H1 (cell line): ENCODE measurements at regions not wholly inside any gene's neighbourhood (a gene's known extent, or its start where the extent isn't known, plus 50 kb on each side); places are given as distances from the start of the nearest gene placed in this dataset.
A peak's percentile ranks its signal among the peaks of the same experiment; 100 is the strongest.

Source experiments
- CTCF ChIA-PET: fragments of 300-600 bp; sonication (Branson Sonifier 250); formaldehyde crosslinking; loops from one replicate; lab custom pipeline; 2021; ENCODE audit not compliant: partially characterized antibody; lab: Charles Lee
- POLR2A ChIA-PET: fragments of 300-600 bp; sonication (Branson Sonifier 250); formaldehyde crosslinking; loops from one replicate; lab custom pipeline; 2021; ENCODE audit warnings: inconsistent platforms; ENCODE audit not compliant: partially characterized antibody; lab: Charles Lee
- DNase-seq, 2 experiments: peaks; one replicate each; pipeline versions ENCODE4 v3.0.0 to v3.0.0-alpha.2; 2010 to 2022; ENCODE audit warnings: low spot score in 2 of 2, low read depth in 1 of 2, mixed read lengths in 1 of 2
- FAIRE-seq: peaks from 2 replicates; lab custom pipeline; 2011; peaks lifted over from hg19 to GRCh38; lab: Jason Lieb, UNC
- H2AFZ ChIP-seq: 2 replicates; pipeline ENCODE4 v1.8.1; 2012; ENCODE audit warnings: low read length, inconsistent platforms
- H2AK5ac ChIP-seq: 2 replicates; pipeline ENCODE4 v1.6.1; 2013; ENCODE audit warnings: low read depth, low read length
- H2BK120ac ChIP-seq: replicated peaks from 2 replicates; pipeline ENCODE3; 2013; ENCODE audit warnings: low read depth, low read length, inconsistent platforms
- H2BK12ac ChIP-seq: 2 replicates; pipeline ENCODE4 v1.6.1; 2013; ENCODE audit warnings: low read depth, low read length
- H2BK15ac ChIP-seq: 2 replicates; pipeline ENCODE4 v1.6.1; 2013; ENCODE audit warnings: low read length
- H2BK20ac ChIP-seq: 2 replicates; pipeline ENCODE4 v1.6.1; 2013; ENCODE audit warnings: low read length
- H2BK5ac ChIP-seq: 2 replicates; pipeline ENCODE4 v1.6.1; 2013; ENCODE audit warnings: low read depth, low read length
- H3K14ac ChIP-seq: 2 replicates; pipeline ENCODE4 v1.6.1; 2013; ENCODE audit warnings: inconsistent platforms; ENCODE audit not compliant: insufficient read length
- H3K18ac ChIP-seq: 2 replicates; pipeline ENCODE4 v1.6.1; 2013; ENCODE audit warnings: low read length; ENCODE audit errors: extremely low read depth
- H3K23ac ChIP-seq: 2 replicates; pipeline ENCODE4 v1.6.1; 2013; ENCODE audit warnings: inconsistent platforms; ENCODE audit not compliant: insufficient read length
- H3K23me2 ChIP-seq: 2 replicates; pipeline ENCODE4 v1.6.1; 2013; ENCODE audit warnings: low read depth, low read length
- H3K27ac ChIP-seq: 2 replicates; pipeline ENCODE4 v1.6.1; 2011; ENCODE audit warnings: low read depth, low read length, inconsistent platforms
- H3K27me3 ChIP-seq, 4 experiments: replicated peaks in 1 of 4; 1 replicate in 1 of 4; 2 replicates in 3 of 4; pipeline versions ENCODE4 v1.6.1 to v1.8.1; 2011 to 2013; ENCODE audit warnings: low read length in 3 of 4, mild to moderate bottlenecking in 3 of 4, inconsistent platforms in 2 of 4, mixed read lengths in 2 of 4, moderate library complexity in 1 of 4; ENCODE audit not compliant: control insufficient read depth in 3 of 4, insufficient read depth in 3 of 4; ENCODE audit errors: extremely low read depth in 1 of 4
- H3K36me3 ChIP-seq, 4 experiments: 2 replicates each; pipeline versions ENCODE4 v1.6.1 to v1.8.1; 2011 to 2013; ENCODE audit warnings: mild to moderate bottlenecking in 4 of 4, low read length in 3 of 4, moderate library complexity in 2 of 4, control low read depth in 1 of 4, inconsistent platforms in 1 of 4; ENCODE audit not compliant: insufficient read depth in 4 of 4, control insufficient read depth in 2 of 4
- H3K4ac ChIP-seq: replicated peaks from 2 replicates; pipeline ENCODE3; 2013; ENCODE audit warnings: low read length, low read depth, mixed read lengths, inconsistent platforms; ENCODE audit not compliant: insufficient read length
- H3K4me1 ChIP-seq, 4 experiments: replicated peaks in 1 of 4; 1 replicate in 1 of 4; 2 replicates in 3 of 4; pipeline versions ENCODE4 v1.6.1 to v1.8.1; 2011 to 2013; ENCODE audit warnings: low read length in 3 of 4, inconsistent platforms in 2 of 4, mixed read lengths in 1 of 4; ENCODE audit not compliant: insufficient read depth in 4 of 4, control insufficient read depth in 3 of 4
- H3K4me2 ChIP-seq, 2 experiments: 2 replicates each; pipeline versions ENCODE4 v1.6.1 to v1.8.1; 2011 to 2013; ENCODE audit warnings: low read depth in 2 of 2, low read length in 2 of 2, control low read depth in 1 of 2, inconsistent platforms in 1 of 2, mild to moderate bottlenecking in 1 of 2; ENCODE audit not compliant: insufficient read depth in 1 of 2
- H3K4me3 ChIP-seq, 4 experiments: fragments of 200-600, 300-600 bp in 1 of 4; sonication (generic), shearing (Covaris generic), sonication (Bioruptor Twin) in 1 of 4; 2 replicates each; pipeline versions ENCODE4 v1.5.1 to v1.8.1; 2011 to 2016; ENCODE audit warnings: low read length in 4 of 4, low read depth in 3 of 4, control low read depth in 2 of 4, inconsistent platforms in 2 of 4, mild to moderate bottlenecking in 2 of 4, mixed read lengths in 1 of 4, moderate library complexity in 1 of 4; ENCODE audit not compliant: insufficient read depth in 2 of 4; ENCODE audit errors: extremely low read depth in 1 of 4
- H3K56ac ChIP-seq: replicated peaks from 2 replicates; pipeline ENCODE3; 2013; ENCODE audit warnings: low read depth, mild to moderate bottlenecking, mixed read lengths, low read length, inconsistent platforms; ENCODE audit not compliant: insufficient read length
- H3K79me1 ChIP-seq: 2 replicates; pipeline ENCODE4 v1.6.1; 2013; ENCODE audit warnings: low read depth, low read length, control low read depth
- H3K79me2 ChIP-seq, 2 experiments: 2 replicates each; pipeline versions ENCODE4 v1.6.1 to v1.8.1; 2012 to 2013; ENCODE audit warnings: low read length in 2 of 2, mild to moderate bottlenecking in 2 of 2, inconsistent platforms in 1 of 2; ENCODE audit not compliant: insufficient read depth in 2 of 2, control insufficient read depth in 1 of 2
- H3K9ac ChIP-seq, 4 experiments: replicated peaks in 1 of 4; 1 replicate in 1 of 4; 2 replicates in 3 of 4; pipeline versions ENCODE4 v1.6.1 to v1.8.1; 2011 to 2013; ENCODE audit warnings: low read depth in 3 of 4, low read length in 3 of 4, control low read depth in 2 of 4, mild to moderate bottlenecking in 2 of 4, moderate library complexity in 2 of 4, inconsistent platforms in 1 of 4; ENCODE audit errors: extremely low read depth in 1 of 4
- H3K9me3 ChIP-seq, 2 experiments: 2 replicates each; pipeline versions ENCODE4 v1.6.1 to v1.8.1; 2012 to 2013; ENCODE audit warnings: mild to moderate bottlenecking in 2 of 2, moderate library complexity in 2 of 2, control low read depth in 1 of 2, inconsistent platforms in 1 of 2, low read depth in 1 of 2, low read length in 1 of 2, mixed read lengths in 1 of 2; ENCODE audit not compliant: insufficient read depth in 2 of 2
- H4K20me1 ChIP-seq, 2 experiments: replicated peaks in 1 of 2; 2 replicates each; pipeline versions ENCODE3 to v1.8.1; 2011 to 2013; ENCODE audit warnings: inconsistent platforms in 2 of 2, low read length in 2 of 2, mild to moderate bottlenecking in 1 of 2; ENCODE audit not compliant: insufficient read depth in 2 of 2, control insufficient read depth in 1 of 2
- H4K5ac ChIP-seq: 2 replicates; pipeline ENCODE4 v1.6.1; 2013; ENCODE audit warnings: low read length, low read depth, mixed read lengths, inconsistent platforms; ENCODE audit not compliant: insufficient read length
- H4K8ac ChIP-seq: 2 replicates; pipeline ENCODE4 v1.8.0; 2013; ENCODE audit warnings: mild to moderate bottlenecking, moderate library complexity, low read length, inconsistent platforms; ENCODE audit not compliant: insufficient read depth; ENCODE audit errors: extremely low read depth
- H4K91ac ChIP-seq: replicated peaks from 2 replicates; pipeline ENCODE3; 2013; ENCODE audit warnings: low read length, mixed read lengths, inconsistent platforms; ENCODE audit not compliant: insufficient read length
- E2F6 ChIP-seq: IDR thresholded peaks from 2 replicates; pipeline ENCODE4 v1.6.1; 2012; ENCODE audit warnings: inconsistent platforms
- KDM4A ChIP-seq: IDR thresholded peaks from one replicate; pipeline ENCODE4 v1.7.1; 2012; ENCODE audit warnings: low read depth, mild to moderate bottlenecking, moderate library complexity, low read length, inconsistent platforms; ENCODE audit not compliant: severe bottlenecking
- RFX5 ChIP-seq: IDR thresholded peaks from 2 replicates; pipeline ENCODE4 v1.6.1; 2011; ENCODE audit warnings: low read depth, low read length, improper control_type of control experiment, borderline replicate concordance
- WGBS, 2 experiments: shearing (Covaris generic) in 1 of 2; methylation state at CpG; one replicate each; pipeline versions ENCODE4 v1.1.6 to v1.1.7; 2013 to 2015; ENCODE audit warnings: low lambda C conversion rate in 2 of 2, mixed read lengths in 2 of 2, inconsistent platforms in 1 of 2, low coverage in 1 of 2, missing lambda C conversion rate in 1 of 2; ENCODE audit not compliant: insufficient replicate concordance in 2 of 2, insufficient coverage in 1 of 2, insufficient read length in 1 of 2; ENCODE audit errors: extremely low coverage in 1 of 2, missing lambda C conversion rate in 1 of 2; 5-methylcytosine and 5-hydroxymethylcytosine counted together

- TF ChIP-seq E2F6 (0 out of 2 replicates have a peak, but pooled peaks have one; percentile 23), KDM4A (no peak), RFX5 (no peak)
- Histone ChIP-seq H3K14ac (no peak overlapping the region), H2BK120ac (no peak overlapping the region), H3K27ac (no peak overlapping the region), H4K5ac (no peak overlapping the region), H4K91ac (no peak overlapping the region), H4K8ac (no peak overlapping the region), H3K23me2 (no peaks in the 10 kb centered on the region), H2BK12ac (no peak overlapping the region), H2BK15ac (no peak overlapping the region), H3K4me3 (no peak overlapping the region), H3K9me3 (no peaks in the 10 kb centered on the region), H3K79me1 (no peaks in the 10 kb centered on the region), H3K56ac (no peak overlapping the region), H2BK20ac (no peak overlapping the region), H3K18ac (no peak overlapping the region), H2BK5ac (no peak overlapping the region), H3K23ac (no peak overlapping the region), H2AK5ac (no peak overlapping the region), H3K4me1 (no peaks in the 10 kb centered on the region), H2AFZ (no peak overlapping the region), H4K20me1 (no peaks in the 10 kb centered on the region), H3K4me2 (no peak overlapping the region), H3K36me3 (no peaks in the 10 kb centered on the region), H3K4ac (no peak overlapping the region), H3K27me3 (no peaks in the 10 kb centered on the region; a peak in 1 of 7 replicates), H3K9ac (no peak overlapping the region), H3K79me2 (no peaks in the 10 kb centered on the region)
- CTCF ChIA-PET: interaction anchor here (1.7 kb wide), 1 partner anchor 140 kb away, joined by 3 read pairs; no protein-coding TSS in a partner anchor
- FAIRE-seq: peak; percentile 24
- DNase-seq: no peak
- 84% methylated on average over 6 of the region's 6 CpGs; no CpG with 5 or more reads in 1 of the 2 experiments for WGBS, 2 experiments
- POLR2A ChIA-PET: interaction anchor here (0.7 kb wide), 1 partner anchor 138 kb away, joined by 3 read pairs; no protein-coding TSS in a partner anchor
Observed at GRCh38 chr5:179484201-179484600, 66.2 kb upstream of the RUFY1 start.
